Keratinocyte (primary cell): ENCODE measurements at regions not wholly inside any gene's neighbourhood (a gene's known extent, or its start where the extent isn't known, plus 50 kb on each side); places are given as distances from the start of the nearest gene placed in this dataset.
"Not testable (repeated sequence)": the region's sequence is repeated elsewhere in the genome, so short reads cannot be mapped to it uniquely, and the experiment has no call there.

Source experiments
- DNase-seq: peaks from one replicate; pipeline ENCODE4 v3.0.0-alpha.2; 2011; ENCODE audit warnings: low read depth, missing footprints, low spot score
- FAIRE-seq: peaks from 2 replicates; lab custom pipeline; 2011; peaks lifted over from hg19 to GRCh38; lab: Jason Lieb, UNC
- H2AFZ ChIP-seq: 2 replicates; pipeline ENCODE4 v1.6.0; 2012; ENCODE audit warnings: low read length, control low read depth, inconsistent platforms; ENCODE audit not compliant: control insufficient read depth
- H3K27ac ChIP-seq: 2 replicates; pipeline ENCODE4 v1.5.1; 2011; ENCODE audit warnings: low read length; ENCODE audit not compliant: control insufficient read depth, insufficient read depth
- H3K27me3 ChIP-seq: 3 replicates; pipeline ENCODE4 v1.6.0; 2011; ENCODE audit warnings: low read length; ENCODE audit not compliant: control insufficient read depth, insufficient read depth; ENCODE audit errors: extremely low read depth
- H3K36me3 ChIP-seq, 2 experiments: 2 replicates in 1 of 2; 3 replicates in 1 of 2; pipeline ENCODE4 v1.5.1; 2011; ENCODE audit warnings: low read length in 2 of 2, mild to moderate bottlenecking in 1 of 2; ENCODE audit not compliant: control insufficient read depth in 2 of 2, insufficient read depth in 2 of 2; ENCODE audit errors: extremely low read depth in 1 of 2
- H3K4me1 ChIP-seq: 3 replicates; pipeline ENCODE4 v1.5.1; 2011; ENCODE audit warnings: low read length; ENCODE audit not compliant: control insufficient read depth, insufficient read depth; ENCODE audit errors: extremely low read depth
- H3K4me2 ChIP-seq: 3 replicates; pipeline ENCODE4 v1.6.0; 2011; ENCODE audit warnings: low read depth, low read length; ENCODE audit not compliant: control insufficient read depth, insufficient read depth; ENCODE audit errors: extremely low read depth
- H3K4me3 ChIP-seq, 3 experiments: fragments of 200-600 bp in 1 of 3; sonication (generic) in 1 of 3; 2 replicates in 2 of 3; 3 replicates in 1 of 3; pipeline ENCODE4 v1.5.1; 2011 to 2016; ENCODE audit warnings: low read length in 3 of 3, mild to moderate bottlenecking in 3 of 3, control low read depth in 2 of 3, inconsistent platforms in 1 of 3, low read depth in 1 of 3, mixed read lengths in 1 of 3, mixed run types in 1 of 3, moderate library complexity in 1 of 3; ENCODE audit not compliant: control insufficient read depth in 2 of 3, insufficient read depth in 2 of 3; ENCODE audit errors: extremely low read depth in 1 of 3
- H3K79me2 ChIP-seq: 2 replicates; pipeline ENCODE4 v1.6.0; 2012; ENCODE audit warnings: low read length; ENCODE audit not compliant: control insufficient read depth, insufficient read depth
- H3K9ac ChIP-seq: 3 replicates; pipeline ENCODE4 v1.6.0; 2011; ENCODE audit warnings: low read length; ENCODE audit not compliant: control insufficient read depth, insufficient read depth; ENCODE audit errors: extremely low read depth
- H3K9me1 ChIP-seq: 3 replicates; pipeline ENCODE4 v1.6.0; 2011; ENCODE audit warnings: low read length; ENCODE audit not compliant: control insufficient read depth, insufficient read depth; ENCODE audit errors: extremely low read depth
- H3K9me3 ChIP-seq: 2 replicates; pipeline ENCODE4 v1.5.1; 2012; ENCODE audit warnings: low read depth, low read length; ENCODE audit not compliant: control insufficient read depth
- H4K20me1 ChIP-seq: 3 replicates; pipeline ENCODE4 v1.6.0; 2011; ENCODE audit warnings: low read length; ENCODE audit not compliant: control insufficient read depth, insufficient read depth; ENCODE audit errors: extremely low read depth
- CTCF ChIP-seq, 3 experiments: IDR thresholded peaks in 1 of 3; conservative IDR thresholded peaks in 1 of 3; optimal IDR thresholded peaks in 1 of 3; 2 replicates in 2 of 3; 3 replicates in 1 of 3; pipeline versions ENCODE3 to v1.5.1; 2011; ENCODE audit warnings: low read length in 3 of 3, mild to moderate bottlenecking in 3 of 3, moderate library complexity in 2 of 3, control low read depth in 1 of 3, inconsistent platforms in 1 of 3; ENCODE audit not compliant: insufficient read depth in 2 of 3; ENCODE audit errors: extremely low read depth in 1 of 3
- EZH2 ChIP-seq: IDR thresholded peaks from one replicate; pipeline ENCODE4 v1.6.1; 2012; ENCODE audit warnings: inconsistent platforms, mild to moderate bottlenecking, low read length, moderate library complexity
- dilution Hi-C: fragments of 300-500 bp; cut with MboI; formaldehyde crosslinking; loops from one replicate; pipeline ENCODE4 v1.7.0; 2020; ENCODE audit warnings: low sequenced_read_pairs; ENCODE audit not compliant: extremely low pct_ligation_motif_present

GRCh38 chr2:192696857-192697256, 502.1 kb upstream of the TMEFF2 start:
- no peak for FAIRE-seq
- no peaks in the 10 kb centered on the region for H3K27me3 ChIP-seq
- no peak overlapping the region for H3K4me3 ChIP-seq
- dilution Hi-C loops: no loop called here
- H3K9me1 ChIP-seq: no peaks in the 10 kb centered on the region
- H3K79me2 ChIP-seq: no peaks in the 10 kb centered on the region
- H3K9me3 ChIP-seq: no peaks in the 10 kb centered on the region
- no peaks in the 10 kb centered on the region for H3K36me3 ChIP-seq
- H3K4me1 ChIP-seq: no peaks in the 10 kb centered on the region
- H4K20me1 ChIP-seq: no peaks in the 10 kb centered on the region
- no peak overlapping the region for H3K4me2 ChIP-seq
- H2AFZ ChIP-seq: no peak overlapping the region
- H3K9ac ChIP-seq: no peak overlapping the region
- no peak overlapping the region for H3K27ac ChIP-seq
- DNase-seq: no peak
- no peak for TF ChIP-seq CTCF (optimal IDR thresholded peaks at IDR 0.05 in 1 of 3, IDR thresholded peaks at IDR 0.05 in 1 of 3, conservative IDR thresholded peaks at IDR 0.05 in 1 of 3; ENCODE audit: extremely low read depth in 1 of 3, insufficient read depth in 2 of 3, low read length in 3 of 3)
- TF ChIP-seq EZH2: no peak

GRCh38 chr2:192687015-192687414, 492.3 kb upstream of the TMEFF2 start:
- no peak for DNase-seq

GRCh38 chr2:192682511-192682910, 487.8 kb upstream of the TMEFF2 start:
- FAIRE-seq, H3K4me3 ChIP-seq: not testable (repeated sequence)

More at GRCh38 chr2:192687015-192687414, 492.3 kb upstream of the TMEFF2 start:
- Histone ChIP-seq H3K4me3 (no peak overlapping the region), H2AFZ (no peak overlapping the region), H3K27me3 (no peaks in the 10 kb centered on the region), H3K4me1 (no peaks in the 10 kb centered on the region), H4K20me1 (no peaks in the 10 kb centered on the region), H3K9ac (no peak overlapping the region), H3K4me2 (no peak overlapping the region), H3K9me1 (no peaks in the 10 kb centered on the region), H3K27ac (no peak overlapping the region), H3K79me2 (no peaks in the 10 kb centered on the region), H3K9me3 (peaks cover 2% of the 10 kb centered on the region), H3K36me3 (no peaks in the 10 kb centered on the region)
- dilution Hi-C loops: no loop called here
- FAIRE-seq: no peak
- no peak for TF ChIP-seq CTCF (optimal IDR thresholded peaks at IDR 0.05 in 1 of 3, IDR thresholded peaks at IDR 0.05 in 1 of 3, conservative IDR thresholded peaks at IDR 0.05 in 1 of 3; ENCODE audit: extremely low read depth in 1 of 3, insufficient read depth in 2 of 3, low read length in 3 of 3)

More at GRCh38 chr2:192682511-192682910, 487.8 kb upstream of the TMEFF2 start:
- H2AFZ ChIP-seq, H3K4me1 ChIP-seq, H3K9ac ChIP-seq, H3K9me1 ChIP-seq, dilution Hi-C loops, H3K9me3 ChIP-seq, H3K36me3 ChIP-seq, H3K27ac ChIP-seq, H3K4me2 ChIP-seq, H3K79me2 ChIP-seq, H3K27me3 ChIP-seq, H4K20me1 ChIP-seq, DNase-seq: not testable (repeated sequence)
